HG03135 (cell line): ENCODE measurements at regions not wholly inside any gene's neighbourhood (a gene's known extent, or its start where the extent isn't known, plus 50 kb on each side); places are given as distances from the start of the nearest gene placed in this dataset.
"Not testable (repeated sequence)": the region's sequence is repeated elsewhere in the genome, so short reads cannot be mapped to it uniquely, and the experiment has no call there.

Source experiments
- ATAC-seq: cut with Tn5 transposase; IDR thresholded peaks from one replicate; pipeline ENCODE4 v1.9.1; 2021; ENCODE audit warnings: mild to moderate bottlenecking, moderate library complexity; ENCODE audit not compliant: unreplicated experiment

GRCh38 chr10:36457751-36458150, 667.6 kb upstream of the ANKRD30A start:
- ATAC-seq: no peak

GRCh38 chr10:36455526-36456133, 669.8 kb upstream of the ANKRD30A start:
- ATAC-seq: no peak

GRCh38 chr10:36452851-36453250, 672.5 kb upstream of the ANKRD30A start:
- ATAC-seq: no peak

GRCh38 chr10:36451391-36451970, 673.9 kb upstream of the ANKRD30A start:
- no peak for ATAC-seq

GRCh38 chr10:36450380-36450779, 675.0 kb upstream of the ANKRD30A start:
- no peak for ATAC-seq

GRCh38 chr10:36448760-36449691, 676.4 kb upstream of the ANKRD30A start:
- ATAC-seq: no peak

GRCh38 chr10:36446881-36447280, 678.5 kb upstream of the ANKRD30A start:
- no peak for ATAC-seq

- ATAC-seq: no peak
Observed at GRCh38 chr10:36443233-36443632, 682.2 kb upstream of the ANKRD30A start.

GRCh38 chr10:36441557-36441956, 683.8 kb upstream of the ANKRD30A start:
- ATAC-seq: no peak

GRCh38 chr10:36440539-36440938, 684.9 kb upstream of the ANKRD30A start:
- no peak for ATAC-seq

- no peak for ATAC-seq
Observed at GRCh38 chr10:36437367-36437766, 688.0 kb upstream of the ANKRD30A start.

GRCh38 chr10:36428507-36428906, 696.9 kb upstream of the ANKRD30A start:
- no peak for ATAC-seq

GRCh38 chr10:36425131-36425797, 700.1 kb upstream of the ANKRD30A start:
- no peak for ATAC-seq

GRCh38 chr10:36424502-36424901, 700.9 kb upstream of the ANKRD30A start:
- ATAC-seq: no peak

- ATAC-seq: no peak
Observed at GRCh38 chr10:36423821-36424248, 701.6 kb upstream of the ANKRD30A start.

GRCh38 chr10:36421992-36422391, 703.4 kb upstream of the ANKRD30A start:
- ATAC-seq: no peak

GRCh38 chr10:36416513-36416912, 708.9 kb upstream of the ANKRD30A start:
- ATAC-seq: no peak

GRCh38 chr10:36412942-36413341, 712.5 kb upstream of the ANKRD30A start:
- no peak for ATAC-seq

- ATAC-seq: not testable (repeated sequence)
Observed at GRCh38 chr10:36400238-36400637, 725.2 kb upstream of the ANKRD30A start.

GRCh38 chr10:36393801-36394200, 731.6 kb upstream of the ANKRD30A start:
- ATAC-seq: no peak

GRCh38 chr10:36391405-36391804, 734.0 kb upstream of the ANKRD30A start:
- ATAC-seq: no peak
